ENCODE measurements at regions not wholly inside any gene's neighbourhood (a gene's known extent, or its start where the extent isn't known, plus 50 kb on each side); places are given as distances from the start of the nearest gene placed in this dataset.

GRCh38 chr6:147823936-147824335, 315.4 kb downstream of the SAMD5 start:
- DNase-seq, result no peak

GRCh38 chr6:147825848-147826247, 317.4 kb downstream of the SAMD5 start:
- DNase-seq, result no peak

- DNase-seq, result no peak
Observed at GRCh38 chr6:147826698-147827097, 318.2 kb downstream of the SAMD5 start.

- no peak for DNase-seq
Observed at GRCh38 chr6:147829418-147829817, 320.9 kb downstream of the SAMD5 start.

GRCh38 chr6:147829835-147830234, 321.3 kb downstream of the SAMD5 start:
- no peak for DNase-seq

- DNase-seq, result no peak
Observed at GRCh38 chr6:147831356-147831755, 322.9 kb downstream of the SAMD5 start.

- no peak for DNase-seq
Observed at GRCh38 chr6:147833607-147834006, 325.1 kb downstream of the SAMD5 start.

GRCh38 chr6:147834084-147834776, 325.7 kb downstream of the SAMD5 start:
- DNase-seq, result no peak

GRCh38 chr6:147837540-147837939, 329.1 kb downstream of the SAMD5 start:
- no peak for DNase-seq

GRCh38 chr6:147839708-147840610, 331.5 kb downstream of the SAMD5 start:
- DNase-seq, result no peak

GRCh38 chr6:147841547-147842148, 333.2 kb downstream of the SAMD5 start:
- DNase-seq, result no peak

- DNase-seq, result no peak
Observed at GRCh38 chr6:147849401-147850330, 341.2 kb downstream of the SAMD5 start.

GRCh38 chr6:147852772-147853171, 344.3 kb downstream of the SAMD5 start:
- DNase-seq, result no peak

- DNase-seq, result no peak
Observed at GRCh38 chr6:147853574-147853973, 345.1 kb downstream of the SAMD5 start.

GRCh38 chr6:147855803-147856482, 347.5 kb downstream of the SAMD5 start:
- no peak for DNase-seq

GRCh38 chr6:147856687-147857086, 348.2 kb downstream of the SAMD5 start:
- DNase-seq, result no peak

- no peak for DNase-seq
Observed at GRCh38 chr6:147858421-147858820, 349.9 kb downstream of the SAMD5 start.

- no peak for DNase-seq
Observed at GRCh38 chr6:147859071-147859470, 350.6 kb downstream of the SAMD5 start.

GRCh38 chr6:147861696-147862095, 353.2 kb downstream of the SAMD5 start:
- no peak for DNase-seq

GRCh38 chr6:147867433-147868226, 359.1 kb downstream of the SAMD5 start:
- no peak for DNase-seq
